ENCODE measurements at regions not wholly inside any gene's neighbourhood (a gene's known extent, or its start where the extent isn't known, plus 50 kb on each side); places are given as distances from the start of the nearest gene placed in this dataset.

DNA sequence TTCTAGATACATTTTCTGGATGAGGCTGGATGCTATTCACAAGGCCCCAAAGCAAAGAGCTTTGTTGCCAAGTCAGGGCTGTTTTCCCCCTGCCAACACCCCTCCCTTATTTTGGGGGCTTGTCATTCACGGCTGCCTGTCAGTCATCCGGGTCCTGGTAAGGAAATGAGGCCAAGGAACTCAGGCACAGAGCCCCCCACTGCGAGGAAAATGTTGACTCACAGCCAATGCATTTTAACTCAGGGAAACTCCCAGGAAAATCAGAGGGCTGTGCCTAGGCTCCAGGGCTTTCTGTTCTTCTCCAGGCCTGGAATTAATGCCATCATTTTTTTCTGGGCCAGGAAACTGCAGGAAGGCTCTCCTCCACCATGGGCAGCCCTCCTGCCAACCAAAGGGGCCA lies 241.1 kb downstream of the SMAD2 start:
- Histone ChIP-seq H3K9ac (no peak overlapping the region), H3K9me2 (no peaks in the 10 kb centered on the region), H3K4me1 (ENCODE audit: control insufficient read depth in 1 of 2, insufficient read depth in 2 of 2, low read depth in 1 of 2, low read length in 1 of 2) (no peaks in the 10 kb centered on the region), H3K9me3 (no peaks in the 10 kb centered on the region), H3K79me2 (ENCODE audit: insufficient read depth) (no peaks in the 10 kb centered on the region), H2AFZ (ENCODE audit: low read depth) (no peak overlapping the region), H3F3A (replicated peaks; ENCODE audit: insufficient read depth) (no peaks in the 10 kb centered on the region), H3K4me3 (ENCODE audit: low read depth in 2 of 2, low read length in 1 of 2) (no peak overlapping the region), H3K27ac (ENCODE audit: low read depth in 2 of 2, low read length in 1 of 2) (no peak overlapping the region), H3K4me2 (no peak overlapping the region), H4K20me1 (ENCODE audit: insufficient read depth) (no peaks in the 10 kb centered on the region), H3K36me3 (replicated peaks in 1 of 2; ENCODE audit: control insufficient read depth in 1 of 2, insufficient read depth in 2 of 2, low read length in 1 of 2) (no peaks in the 10 kb centered on the region), H3K27me3 (ENCODE audit: insufficient read depth) (no peaks in the 10 kb centered on the region)
- CTCF ChIA-PET = no interaction called here
- no peak for DNase-seq
- TF ChIP-seq, protein P1, sequence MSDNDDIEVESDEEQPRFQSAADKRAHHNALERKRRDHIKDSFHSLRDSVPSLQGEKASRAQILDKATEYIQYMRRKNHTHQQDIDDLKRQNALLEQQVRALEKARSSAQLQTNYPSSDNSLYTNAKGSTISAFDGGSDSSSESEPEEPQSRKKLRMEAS (IDR thresholded peaks at IDR 0.05; ENCODE audit: low read depth) = no peak
- TF ChIP-seq USF2 (IDR thresholded peaks at IDR 0.05; ENCODE audit: borderline replicate concordance, low read depth, low read length) (no peak), EZH2phosphoT487 (IDR thresholded peaks at IDR 0.05; ENCODE audit: borderline replicate concordance, low read depth) (no peak), NFIC (IDR thresholded peaks at IDR 0.05; ENCODE audit: borderline replicate concordance) (no peak), CHD2 (IDR thresholded peaks at IDR 0.05; ENCODE audit: low read length, partially characterized antibody) (no peak), POLR2AphosphoS5 (IDR thresholded peaks at IDR 0.05; ENCODE audit: low read depth, low read length) (no peak)
- POLR2A ChIA-PET = no interaction called here
- 8% methylated on average over 3 of the region's 3 CpGs for WGBS (ENCODE audit: low lambda C conversion rate)

GRCh38 chr18:47686806-47687205 lies 243.7 kb downstream of the SMAD2 start:
- Histone ChIP-seq H3K9me2 (no peaks in the 10 kb centered on the region), H3K27me3 (ENCODE audit: insufficient read depth) (no peaks in the 10 kb centered on the region), H3K4me1 (ENCODE audit: control insufficient read depth in 1 of 2, insufficient read depth in 2 of 2, low read depth in 1 of 2, low read length in 1 of 2) (no peaks in the 10 kb centered on the region), H3K4me3 (ENCODE audit: low read depth in 2 of 2, low read length in 1 of 2) (no peak overlapping the region), H3K9me3 (no peaks in the 10 kb centered on the region), H3K4me2 (no peak overlapping the region), H3K36me3 (replicated peaks in 1 of 2; ENCODE audit: control insufficient read depth in 1 of 2, insufficient read depth in 2 of 2, low read length in 1 of 2) (no peaks in the 10 kb centered on the region), H3F3A (replicated peaks; ENCODE audit: insufficient read depth) (no peaks in the 10 kb centered on the region), H4K20me1 (ENCODE audit: insufficient read depth) (no peaks in the 10 kb centered on the region), H3K27ac (ENCODE audit: low read depth in 2 of 2, low read length in 1 of 2) (no peak overlapping the region), H3K79me2 (ENCODE audit: insufficient read depth) (no peaks in the 10 kb centered on the region), H2AFZ (ENCODE audit: low read depth) (no peak overlapping the region), H3K9ac (no peak overlapping the region)
- TF ChIP-seq RFX5 (IDR thresholded peaks at IDR 0.05; ENCODE audit: low read length) = no peak
- TF ChIP-seq TCF12 (IDR thresholded peaks at IDR 0.05) = no peak
- TF ChIP-seq PBX3 (IDR thresholded peaks at IDR 0.05) = no peak
- no peak for TF ChIP-seq FOSL2 (IDR thresholded peaks at IDR 0.05; ENCODE audit: borderline replicate concordance, low read depth)
- WGBS (ENCODE audit: low lambda C conversion rate) = 28% methylated on average over 2 of the region's 2 CpGs
- POLR2A ChIA-PET = no interaction called here
- CTCF ChIA-PET = interaction anchor here (2.1 kb wide), 1 partner anchor 62 kb away, joined by 6 read pairs; no protein-coding TSS in a partner anchor
- no peak for DNase-seq

DNA sequence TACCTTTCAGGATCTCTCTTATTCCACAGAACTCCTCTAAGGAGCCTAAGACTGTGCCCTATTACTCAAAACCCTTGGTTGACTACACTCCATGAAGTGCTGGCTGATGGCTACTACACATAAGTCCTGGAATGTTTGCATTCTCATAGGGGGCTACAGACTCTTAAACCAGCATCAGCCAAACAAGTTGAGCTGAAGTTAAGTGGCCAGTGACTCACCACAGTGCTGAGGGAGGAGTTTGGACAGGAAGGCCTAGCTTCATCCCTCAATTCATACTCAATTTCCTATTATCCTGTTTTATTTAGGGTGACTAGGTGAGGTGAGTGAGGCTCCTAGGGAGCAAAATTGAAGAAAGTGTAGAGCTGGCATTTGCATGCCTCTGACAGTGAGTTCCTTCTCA lies 246.7 kb downstream of the SMAD2 start:
- TF ChIP-seq MEF2A (IDR thresholded peaks at IDR 0.05; ENCODE audit: borderline replicate concordance, low read depth) (no peak), FOXM1 (IDR thresholded peaks at IDR 0.05; ENCODE audit: low read depth) (no peak), YY1 (IDR thresholded peaks at IDR 0.05; ENCODE audit: low read depth) (no peak), JUND (IDR thresholded peaks at IDR 0.05) (no peak)
- TF ChIP-seq, protein P1 (IDR thresholded peaks at IDR 0.05; ENCODE audit: low read depth) = no peak
- H3K36me3 ChIP-seq (replicated peaks in 1 of 2; ENCODE audit: control insufficient read depth in 1 of 2, insufficient read depth in 2 of 2, low read length in 1 of 2) = no peaks in the 10 kb centered on the region
- H3K27ac ChIP-seq (ENCODE audit: low read depth in 2 of 2, low read length in 1 of 2) = no peak overlapping the region
- no peaks in the 10 kb centered on the region for H3F3A ChIP-seq (replicated peaks; ENCODE audit: insufficient read depth)
- H3K4me1 ChIP-seq (ENCODE audit: control insufficient read depth in 1 of 2, insufficient read depth in 2 of 2, low read depth in 1 of 2, low read length in 1 of 2) = no peaks in the 10 kb centered on the region
- POLR2A ChIA-PET = no interaction called here
- H4K20me1 ChIP-seq (ENCODE audit: insufficient read depth) = no peaks in the 10 kb centered on the region
- no peak overlapping the region for H3K9ac ChIP-seq
- H3K9me3 ChIP-seq = no peaks in the 10 kb centered on the region
- no peak overlapping the region for H3K4me2 ChIP-seq
- CTCF ChIA-PET = interaction anchor here (1.2 kb wide), 1 partner anchor 9 kb away, joined by 4 read pairs; no protein-coding TSS in a partner anchor
- H3K27me3 ChIP-seq (ENCODE audit: insufficient read depth) = no peaks in the 10 kb centered on the region
- no peak for DNase-seq
- no peak overlapping the region for H3K4me3 ChIP-seq (ENCODE audit: low read depth in 2 of 2, low read length in 1 of 2)
- H2AFZ ChIP-seq (ENCODE audit: low read depth) = no peak overlapping the region
- H3K9me2 ChIP-seq = no peaks in the 10 kb centered on the region
- H3K79me2 ChIP-seq (ENCODE audit: insufficient read depth) = no peaks in the 10 kb centered on the region

Data from SK-N-SH (cell line).